ENCODE measurements at regions not wholly inside any gene's neighbourhood (a gene's known extent, or its start where the extent isn't known, plus 50 kb on each side); places are given as distances from the start of the nearest gene placed in this dataset.

DNA sequence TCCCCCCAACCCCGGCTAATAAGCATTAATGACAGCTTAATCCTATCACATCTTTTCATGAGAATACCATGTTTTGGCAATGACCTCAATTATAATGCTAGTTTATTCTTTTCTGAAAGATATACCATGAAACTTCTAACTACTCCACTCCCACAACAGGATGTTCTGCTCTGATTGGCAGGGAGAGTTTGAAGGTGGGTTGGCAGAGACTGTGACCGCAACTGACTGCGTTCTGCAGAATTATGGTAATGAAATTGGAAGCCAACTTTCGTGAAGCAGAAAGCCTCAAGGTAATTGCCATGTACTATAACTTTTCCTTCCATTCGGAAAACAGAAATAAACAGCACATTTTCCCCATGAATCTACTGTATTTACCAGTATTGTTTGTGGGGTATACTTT is 288.2 kb upstream of the SEMA3D start:
- no peak for TF ChIP-seq EP300 (IDR thresholded peaks at IDR 0.05)
- TF ChIP-seq, protein P1, sequence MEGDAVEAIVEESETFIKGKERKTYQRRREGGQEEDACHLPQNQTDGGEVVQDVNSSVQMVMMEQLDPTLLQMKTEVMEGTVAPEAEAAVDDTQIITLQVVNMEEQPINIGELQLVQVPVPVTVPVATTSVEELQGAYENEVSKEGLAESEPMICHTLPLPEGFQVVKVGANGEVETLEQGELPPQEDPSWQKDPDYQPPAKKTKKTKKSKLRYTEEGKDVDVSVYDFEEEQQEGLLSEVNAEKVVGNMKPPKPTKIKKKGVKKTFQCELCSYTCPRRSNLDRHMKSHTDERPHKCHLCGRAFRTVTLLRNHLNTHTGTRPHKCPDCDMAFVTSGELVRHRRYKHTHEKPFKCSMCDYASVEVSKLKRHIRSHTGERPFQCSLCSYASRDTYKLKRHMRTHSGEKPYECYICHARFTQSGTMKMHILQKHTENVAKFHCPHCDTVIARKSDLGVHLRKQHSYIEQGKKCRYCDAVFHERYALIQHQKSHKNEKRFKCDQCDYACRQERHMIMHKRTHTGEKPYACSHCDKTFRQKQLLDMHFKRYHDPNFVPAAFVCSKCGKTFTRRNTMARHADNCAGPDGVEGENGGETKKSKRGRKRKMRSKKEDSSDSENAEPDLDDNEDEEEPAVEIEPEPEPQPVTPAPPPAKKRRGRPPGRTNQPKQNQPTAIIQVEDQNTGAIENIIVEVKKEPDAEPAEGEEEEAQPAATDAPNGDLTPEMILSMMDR (IDR thresholded peaks at IDR 0.05) = no peak
- TF ChIP-seq POLR2AphosphoS5 (IDR thresholded peaks at IDR 0.05) = no peak
